PC-9 (cell line): ENCODE measurements at regions not wholly inside any gene's neighbourhood (a gene's known extent, or its start where the extent isn't known, plus 50 kb on each side); places are given as distances from the start of the nearest gene placed in this dataset.

Source experiments
- BruUV-seq: library from RNA; stranded (reverse); fragments of 400-500 nt; replicated peaks from 2 replicates; lab custom pipeline; 2021; lab: Mats Ljungman, UMichigan
- CTCF ChIA-PET: fragments of 300-600 bp; sonication (Branson Sonifier 250); formaldehyde crosslinking; loops from one replicate; lab custom pipeline; 2022; ENCODE audit warnings: antibody characterized with exemption; lab: Charles Lee
- POLR2A ChIA-PET: fragments of 300-600 bp; sonication (Branson Sonifier 250); formaldehyde crosslinking; loops from one replicate; lab custom pipeline; 2022; ENCODE audit warnings: antibody characterized with exemption; ENCODE audit not compliant: unreplicated experiment; lab: Charles Lee
- DNase-seq, 2 experiments: peaks; one replicate each; pipeline versions ENCODE4 v3.0.0 to v3.0.0-alpha.2; 2015 to 2022; ENCODE audit warnings: mixed read lengths in 1 of 2
- H2AFZ ChIP-seq: fragments of 200-600 bp; sonication (generic); 2 replicates; pipeline ENCODE4 v1.8.1; 2017; ENCODE audit warnings: antibody characterized with exemption
- H3F3A ChIP-seq: fragments of 200-600 bp; sonication (generic); 2 replicates; pipeline ENCODE4 v1.8.1; 2017; ENCODE audit warnings: antibody characterized with exemption, mild to moderate bottlenecking, low read depth; ENCODE audit not compliant: insufficient read depth
- H3K27ac ChIP-seq: fragments of 200-600 bp; sonication (generic); 2 replicates; pipeline ENCODE4 v1.6.1; 2016; ENCODE audit warnings: mixed run types
- H3K27me3 ChIP-seq: fragments of 200-600 bp; sonication (generic); 2 replicates; pipeline ENCODE4 v1.6.1; 2016; ENCODE audit warnings: low read depth, mixed run types; ENCODE audit not compliant: insufficient read depth
- H3K36me3 ChIP-seq: fragments of 200-600 bp; sonication (generic); 2 replicates; pipeline ENCODE4 v1.6.1; 2016; ENCODE audit warnings: low read depth, mixed run types
- H3K4me1 ChIP-seq: fragments of 200-600 bp; sonication (generic); replicated peaks from 2 replicates; pipeline ENCODE4 v1.6.1; 2016; ENCODE audit warnings: mixed run types; ENCODE audit not compliant: insufficient read depth
- H3K4me2 ChIP-seq: fragments of 200-600 bp; sonication (generic); 2 replicates; pipeline ENCODE4 v1.6.1; 2017; ENCODE audit warnings: mixed run types
- H3K4me3 ChIP-seq: fragments of 200-600 bp; sonication (generic); 2 replicates; pipeline ENCODE4 v1.6.1; 2016; ENCODE audit warnings: mixed run types
- H3K79me2 ChIP-seq: fragments of 200-600 bp; sonication (generic); 2 replicates; pipeline ENCODE4 v1.6.1; 2017; ENCODE audit warnings: low read depth, mixed run types
- H3K9me2 ChIP-seq: fragments of 200-600 bp; sonication (generic); 2 replicates; pipeline ENCODE4 v1.8.1; 2017; ENCODE audit warnings: mild to moderate bottlenecking; ENCODE audit not compliant: insufficient read depth
- H3K9me3 ChIP-seq: fragments of 200-600 bp; sonication (generic); 2 replicates; pipeline ENCODE4 v1.8.1; 2016; ENCODE audit warnings: low read depth; ENCODE audit not compliant: insufficient read depth
- H4K20me1 ChIP-seq: fragments of 200-600 bp; sonication (generic); 2 replicates; pipeline ENCODE4 v1.8.1; 2017; ENCODE audit not compliant: insufficient read depth
- CTCF ChIP-seq: fragments of 200-600 bp; sonication (generic); conservative IDR thresholded peaks from 2 replicates; pipeline ENCODE4 v1.6.1; 2017; ENCODE audit warnings: mixed run types, antibody characterized with exemption, mild to moderate bottlenecking, moderate library complexity
- EZH2 ChIP-seq: fragments of 200-600 bp; sonication (generic); IDR thresholded peaks from 2 replicates; pipeline ENCODE4 v1.8.0; 2017; ENCODE audit warnings: antibody characterized with exemption, low read depth
- intact Hi-C: fragments of 100-400 bp; cut with micrococcal nuclease; formaldehyde crosslinking; loops from one replicate; pipeline ENCODE4 v1.10.0; 2022; ENCODE audit not compliant: unreplicated experiment

DNA sequence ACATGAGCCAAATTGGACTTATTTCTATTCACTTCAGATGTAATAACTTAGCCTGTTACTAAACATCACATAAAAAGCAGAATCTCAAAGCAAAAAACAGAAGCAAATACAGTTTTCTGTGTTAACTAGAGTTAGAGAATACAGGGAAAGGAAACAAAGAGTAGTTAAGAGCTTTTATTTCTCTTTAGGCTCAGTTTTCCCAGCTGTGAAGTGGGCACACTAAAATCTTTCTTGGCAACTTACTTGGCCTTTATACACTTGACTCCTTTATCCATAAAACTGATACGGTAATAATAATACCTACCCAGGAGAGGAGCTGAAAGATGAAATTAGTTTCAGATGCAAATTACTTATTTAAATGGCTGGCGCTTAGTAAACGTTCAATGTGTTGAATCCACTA, 132.8 kb upstream of the SPATS2L start:
- no peaks in the 10 kb centered on the region for H3K36me3 ChIP-seq
- no peak overlapping the region for H3K4me3 ChIP-seq
- H3F3A ChIP-seq, result no peaks in the 10 kb centered on the region
- H3K9me2 ChIP-seq, result no peaks in the 10 kb centered on the region
- no peaks in the 10 kb centered on the region for H3K79me2 ChIP-seq
- ChIA-PET CTCF (no interaction called here), POLR2A (interaction anchor here (0.8 kb wide), 1 partner anchor 10 kb away, joined by 4 read pairs; no protein-coding TSS in a partner anchor)
- TF ChIP-seq EZH2, result no peak
- no peak for TF ChIP-seq CTCF
- no peaks in the 10 kb centered on the region for H3K4me1 ChIP-seq
- no peak overlapping the region for H2AFZ ChIP-seq
- no peak overlapping the region for H3K27ac ChIP-seq
- no peak for DNase-seq
- BruUV-seq, result no TSS peak
- H3K27me3 ChIP-seq, result no peaks in the 10 kb centered on the region
- H4K20me1 ChIP-seq, result no peaks in the 10 kb centered on the region
- H3K4me2 ChIP-seq, result no peak overlapping the region
- intact Hi-C loops, result no loop called here
- 0 out of 2 replicates have a peak, but pooled peaks cover 5% of the 10 kb centered on the region for H3K9me3 ChIP-seq

- CTCF ChIA-PET, result interaction anchor here (0.6 kb wide), 1 partner anchor 13 kb away, joined by 3 read pairs; no protein-coding TSS in a partner anchor
- Histone ChIP-seq H3K9me3 (0 out of 2 replicates have a peak, but pooled peaks cover 5% of the 10 kb centered on the region), H3K4me3 (no peak overlapping the region), H3K79me2 (no peaks in the 10 kb centered on the region), H3K4me2 (no peak overlapping the region), H3K9me2 (no peaks in the 10 kb centered on the region), H3K4me1 (no peaks in the 10 kb centered on the region), H3K36me3 (no peaks in the 10 kb centered on the region), H3K27ac (no peak overlapping the region), H3F3A (no peaks in the 10 kb centered on the region), H2AFZ (no peak overlapping the region), H4K20me1 (no peaks in the 10 kb centered on the region), H3K27me3 (no peaks in the 10 kb centered on the region)
- BruUV-seq, result no TSS peak
- DNase-seq, result no peak
- TF ChIP-seq CTCF, result no peak
- TF ChIP-seq EZH2, result no peak
- POLR2A ChIA-PET, result interaction anchor here (0.8 kb wide), 1 partner anchor 11 kb away, joined by 4 read pairs; no protein-coding TSS in a partner anchor
- intact Hi-C loops, result no loop called here
These were observed 131.9 kb upstream of the SPATS2L start for GRCh38 chr2:200174433-200175216.

DNA sequence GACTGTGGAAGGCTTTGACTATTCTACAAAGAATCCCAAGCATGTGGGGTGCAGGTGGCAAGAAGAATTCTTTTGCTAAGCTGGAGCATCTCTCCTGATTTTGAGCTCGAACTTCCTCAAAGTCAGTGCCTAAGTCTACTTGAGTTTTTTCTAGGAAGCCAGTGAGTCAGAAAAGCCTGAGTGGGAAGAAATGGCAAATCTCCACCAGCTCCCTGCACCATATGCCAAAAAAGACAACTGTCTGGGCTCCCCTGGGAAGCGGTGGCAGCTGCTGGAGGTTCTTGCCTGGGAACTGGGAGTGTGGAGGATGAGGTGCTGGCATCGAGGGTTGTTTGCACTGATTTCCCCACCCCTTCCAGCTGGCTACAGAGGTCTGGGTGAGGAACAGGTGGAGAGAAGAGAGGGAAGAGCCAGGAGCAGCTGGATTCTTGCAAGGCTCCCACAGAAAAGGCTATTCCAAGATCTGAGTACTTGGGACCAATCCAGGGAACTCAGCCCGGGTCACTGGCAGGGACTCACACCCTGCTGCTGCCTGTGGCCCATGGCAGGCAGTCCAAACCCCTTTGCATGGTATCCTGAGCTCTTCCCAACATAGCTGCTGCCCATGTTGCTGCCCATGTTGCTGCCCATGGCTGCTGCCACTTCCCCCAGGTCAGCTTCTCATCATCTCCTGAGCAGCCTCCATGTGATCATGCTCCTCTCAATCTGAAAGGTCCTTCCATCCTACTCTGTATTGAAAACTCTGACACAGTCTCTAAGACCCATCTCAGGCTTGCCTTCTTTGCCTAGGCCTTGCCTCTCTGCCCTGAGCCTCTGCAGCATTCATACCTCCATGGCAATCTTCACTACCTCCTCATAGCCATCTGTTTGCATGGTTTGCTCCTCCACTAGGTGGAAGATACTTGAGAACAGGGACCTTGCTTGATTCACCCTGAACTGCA, 128.3 kb upstream of the SPATS2L start:
- no peaks in the 10 kb centered on the region for H4K20me1 ChIP-seq
- no TSS peak for BruUV-seq
- H3K4me2 ChIP-seq, result no peak overlapping the region
- H2AFZ ChIP-seq, result no peak overlapping the region
- no peaks in the 10 kb centered on the region for H3K9me2 ChIP-seq
- no peaks in the 10 kb centered on the region for H3K79me2 ChIP-seq
- no peak overlapping the region for H3K4me3 ChIP-seq
- peak in 1 of 2 experiments; percentile 1 for DNase-seq
- no peak for TF ChIP-seq CTCF
- no peak for TF ChIP-seq EZH2
- intact Hi-C loops, result no loop called here
- H3F3A ChIP-seq, result no peaks in the 10 kb centered on the region
- H3K27me3 ChIP-seq, result no peaks in the 10 kb centered on the region
- ChIA-PET CTCF (no interaction called here), POLR2A (interaction anchor here (0.5 to 0.8 kb wide), 2 partner anchors 10 to 97 kb away, joined by 4 to 9 read pairs; no protein-coding TSS in a partner anchor)
- H3K27ac ChIP-seq, result no peak overlapping the region
- H3K9me3 ChIP-seq, result no peaks in the 10 kb centered on the region
- H3K36me3 ChIP-seq, result no peaks in the 10 kb centered on the region
- no peaks in the 10 kb centered on the region for H3K4me1 ChIP-seq
